SU-DHL-6 (cell line): ENCODE measurements at regions not wholly inside any gene's neighbourhood (a gene's known extent, or its start where the extent isn't known, plus 50 kb on each side); places are given as distances from the start of the nearest gene placed in this dataset.

Experiments
- CTCF ChIP-seq: fragments of 200-600 bp; sonication (generic); IDR thresholded peaks from one replicate; pipeline ENCODE4 v1.5.1; 2017; ENCODE audit warnings: antibody characterized with exemption, mild to moderate bottlenecking, low read length, moderate library complexity; ENCODE audit not compliant: insufficient read depth, poor library complexity, severe bottlenecking
- EZH2phosphoT487 ChIP-seq: fragments of 200-600 bp; sonication (generic), shearing (Covaris generic); conservative IDR thresholded peaks from 2 replicates; pipeline ENCODE4 v1.6.1; 2018; ENCODE audit warnings: mild to moderate bottlenecking, antibody characterized with exemption, low read length, moderate library complexity, mixed read lengths

DNA sequence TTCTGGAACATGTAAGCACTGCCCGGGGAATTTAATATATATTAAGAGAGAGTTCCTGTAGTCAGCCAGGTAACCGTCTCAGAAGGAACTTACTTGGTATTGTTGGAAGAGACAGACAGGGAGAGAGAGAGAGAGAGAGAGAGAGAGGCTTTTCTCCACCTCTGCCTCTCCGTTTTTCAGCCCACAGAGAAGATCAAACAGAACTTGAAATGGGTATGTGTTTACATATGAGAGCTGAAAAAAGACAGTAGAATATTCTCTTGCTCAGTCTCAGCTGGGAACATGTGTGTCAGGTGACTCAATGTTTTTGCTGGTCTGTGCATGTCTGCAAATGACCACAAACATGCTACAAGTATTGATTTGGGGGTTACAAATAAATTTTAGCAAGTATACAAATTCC, 81.9 kb downstream of the MAGED1 start:
- TF ChIP-seq CTCF, result no peak
- no peak for TF ChIP-seq EZH2phosphoT487
